ENCODE measurements at regions not wholly inside any gene's neighbourhood (a gene's known extent, or its start where the extent isn't known, plus 50 kb on each side); places are given as distances from the start of the nearest gene placed in this dataset.

GRCh38 chr4:166335256-166335938 lies 462.4 kb downstream of the TLL1 start:
- TF ChIP-seq CTCF (IDR thresholded peaks at IDR 0.05) (no peak), POLR2A (IDR thresholded peaks at IDR 0.05) (no peak)
